IMR-90 (cell line): ENCODE measurements at regions not wholly inside any gene's neighbourhood (a gene's known extent, or its start where the extent isn't known, plus 50 kb on each side); places are given as distances from the start of the nearest gene placed in this dataset.

ENCODE experiments used
- ATAC-seq: fragments of 200-7000 bp; cut with Tn5 transposase; 2 replicates; pipeline ENCODE4 v1.9.1; 2020; ENCODE audit warnings: low read depth, mild to moderate bottlenecking, moderate library complexity
- BruUV-seq: library from RNA; stranded (reverse); fragments of 400-500 nt; replicated peaks from 2 replicates; lab custom pipeline; 2021; lab: Mats Ljungman, UMichigan
- CTCF ChIA-PET: fragments of 300-600 bp; formaldehyde crosslinking; extraction: SDS; loops from one replicate; lab custom pipeline; 2021; ENCODE audit warnings: antibody characterized with exemption; lab: Yijun Ruan, JAX
- POLR2A ChIA-PET: fragments of 300-600 bp; sonication (Branson Sonifier 250); formaldehyde crosslinking; loops from one replicate; lab custom pipeline; 2022; ENCODE audit warnings: antibody characterized with exemption; ENCODE audit not compliant: unreplicated experiment; lab: Charles Lee
- DNase-seq: peaks from one replicate; pipeline ENCODE4 v3.0.0; 2013
- H2AFZ ChIP-seq: replicated peaks from 2 replicates; pipeline ENCODE3; 2013; ENCODE audit warnings: low read length, mild to moderate bottlenecking; ENCODE audit not compliant: poor library complexity
- H2AK5ac ChIP-seq: 2 replicates; pipeline ENCODE4 v1.6.1; 2013; ENCODE audit warnings: low read depth, low read length, inconsistent platforms
- H2AK9ac ChIP-seq: replicated peaks from 2 replicates; pipeline ENCODE3; 2013; ENCODE audit warnings: mild to moderate bottlenecking, low read depth, low read length, moderate library complexity; ENCODE audit not compliant: poor library complexity
- H2BK120ac ChIP-seq: 2 replicates; pipeline ENCODE4 v1.6.1; 2013; ENCODE audit warnings: low read depth, low read length, inconsistent platforms
- H2BK15ac ChIP-seq: 3 replicates; pipeline ENCODE4 v1.6.1; 2013; ENCODE audit warnings: low read depth, low read length, inconsistent platforms
- H2BK20ac ChIP-seq: 2 replicates; pipeline ENCODE4 v1.6.1; 2013; ENCODE audit warnings: low read depth, mild to moderate bottlenecking, inconsistent platforms, low read length, moderate library complexity
- H2BK5ac ChIP-seq: 2 replicates; pipeline ENCODE4 v1.6.1; 2013; ENCODE audit warnings: mild to moderate bottlenecking, low read depth, low read length, inconsistent platforms; ENCODE audit not compliant: poor library complexity, severe bottlenecking
- H3K14ac ChIP-seq: replicated peaks from 2 replicates; pipeline ENCODE4 v1.6.1; 2013; ENCODE audit warnings: low read depth, low read length, inconsistent platforms
- H3K18ac ChIP-seq: 2 replicates; pipeline ENCODE4 v1.6.1; 2013; ENCODE audit warnings: low read depth, low read length, control low read depth
- H3K23ac ChIP-seq: 2 replicates; pipeline ENCODE4 v1.6.1; 2013; ENCODE audit warnings: low read depth, low read length, inconsistent platforms
- H3K27ac ChIP-seq: 2 replicates; pipeline ENCODE4 v1.5.1; 2013; ENCODE audit warnings: mild to moderate bottlenecking, control low read depth, low read length; ENCODE audit not compliant: insufficient read depth
- H3K27me3 ChIP-seq: 2 replicates; pipeline ENCODE4 v1.6.1; 2013; ENCODE audit warnings: low read length; ENCODE audit not compliant: control insufficient read depth, insufficient read depth
- H3K36me3 ChIP-seq: 2 replicates; pipeline ENCODE4 v1.6.1; 2013; ENCODE audit warnings: low read length, mixed read lengths; ENCODE audit not compliant: control insufficient read depth, insufficient read depth
- H3K4ac ChIP-seq: 2 replicates; pipeline ENCODE4 v1.6.1; 2013; ENCODE audit warnings: low read depth, low read length, inconsistent platforms
- H3K4me1 ChIP-seq: 2 replicates; pipeline ENCODE4 v1.6.1; 2013; ENCODE audit warnings: low read length, mixed read lengths; ENCODE audit not compliant: control insufficient read depth, insufficient read depth
- H3K4me2 ChIP-seq: 2 replicates; pipeline ENCODE4 v1.6.1; 2013; ENCODE audit warnings: low read depth, mild to moderate bottlenecking, control low read depth, low read length, moderate library complexity
- H3K4me3 ChIP-seq: 2 replicates; pipeline ENCODE4 v1.5.1; 2013; ENCODE audit warnings: low read depth, mild to moderate bottlenecking, control low read depth, low read length, moderate library complexity; ENCODE audit not compliant: insufficient read depth
- H3K56ac ChIP-seq: 2 replicates; pipeline ENCODE4 v1.6.1; 2013; ENCODE audit warnings: low read length, inconsistent platforms; ENCODE audit not compliant: insufficient read depth; ENCODE audit errors: extremely low read depth
- H3K79me1 ChIP-seq, 2 experiments: 2 replicates each; pipeline ENCODE4 v1.6.1; 2013; ENCODE audit warnings: low read length in 2 of 2, inconsistent platforms in 1 of 2, low read depth in 1 of 2
- H3K9ac ChIP-seq: 2 replicates; pipeline ENCODE4 v1.6.1; 2013; ENCODE audit warnings: low read depth, low read length, control low read depth
- H3K9me1 ChIP-seq: 2 replicates; pipeline ENCODE4 v1.6.1; 2013; ENCODE audit warnings: low read length, inconsistent platforms; ENCODE audit not compliant: insufficient read depth
- H3K9me3 ChIP-seq: 2 replicates; pipeline ENCODE4 v1.6.1; 2013; ENCODE audit warnings: low read length; ENCODE audit not compliant: control insufficient read depth, insufficient read depth
- H4K20me1 ChIP-seq: 2 replicates; pipeline ENCODE4 v1.6.1; 2013; ENCODE audit warnings: low read length, inconsistent platforms; ENCODE audit not compliant: insufficient read depth
- H4K5ac ChIP-seq: 2 replicates; pipeline ENCODE4 v1.6.1; 2013; ENCODE audit warnings: mild to moderate bottlenecking, low read depth, low read length, control low read depth
- H4K8ac ChIP-seq, 2 experiments: 2 replicates each; pipeline ENCODE4 v1.6.1; 2013; ENCODE audit warnings: low read depth in 2 of 2, low read length in 2 of 2, control low read depth in 1 of 2, inconsistent platforms in 1 of 2
- H4K91ac ChIP-seq: 2 replicates; pipeline ENCODE4 v1.6.1; 2013; ENCODE audit warnings: low read depth, low read length, inconsistent platforms; ENCODE audit not compliant: insufficient read depth
- CEBPB ChIP-seq: IDR thresholded peaks from 2 replicates; pipeline ENCODE4 v1.6.1; 2012; ENCODE audit warnings: low read depth, low read length, improper control_type of control experiment
- ELK1 ChIP-seq: fragments of 150-350 bp; IDR thresholded peaks from 2 replicates; pipeline ENCODE4 v1.6.1; 2016; ENCODE audit warnings: low read depth, mild to moderate bottlenecking, low read length, moderate library complexity, borderline replicate concordance
- FOS ChIP-seq: fragments of 150-350 bp; IDR thresholded peaks from 2 replicates; pipeline ENCODE4 v1.6.1; 2016; ENCODE audit warnings: low read depth, low read length
- MAFK ChIP-seq: IDR thresholded peaks from 2 replicates; pipeline ENCODE4 v1.6.1; 2012; ENCODE audit warnings: low read depth, low read length, improper control_type of control experiment
- MAZ ChIP-seq: IDR thresholded peaks from 2 replicates; pipeline ENCODE4 v1.6.1; 2012; ENCODE audit warnings: low read depth, mild to moderate bottlenecking, low read length, improper control_type of control experiment, moderate library complexity, borderline replicate concordance
- MXI1 ChIP-seq: IDR thresholded peaks from 2 replicates; pipeline ENCODE4 v1.6.1; 2012; ENCODE audit warnings: low read depth, mild to moderate bottlenecking, low read length, moderate library complexity, borderline replicate concordance
- RCOR1 ChIP-seq: IDR thresholded peaks from 2 replicates; pipeline ENCODE4 v1.6.1; 2012; ENCODE audit warnings: mild to moderate bottlenecking, low read length, improper control_type of control experiment; ENCODE audit not compliant: insufficient replicate concordance
- RFX5 ChIP-seq: IDR thresholded peaks from 2 replicates; pipeline ENCODE4 v1.8.0; 2012; ENCODE audit warnings: low read depth, mild to moderate bottlenecking, low read length, moderate library complexity
- WGBS, 2 experiments: methylation state at CpG; one replicate each; pipeline versions ENCODE4 v1.1.5 to v1.1.7; 2013; ENCODE audit warnings: missing lambda C conversion rate in 2 of 2; ENCODE audit not compliant: insufficient read length in 1 of 2; ENCODE audit errors: extremely low coverage in 2 of 2; 5-methylcytosine and 5-hydroxymethylcytosine counted together
- dilution Hi-C: fragments of 300-500 bp; cut with HindIII; formaldehyde crosslinking; loops from one replicate; pipeline ENCODE4 v1.14.3; 2018; ENCODE audit warnings: low sequenced_read_pairs; ENCODE audit not compliant: unreplicated experiment
- in situ Hi-C: fragments of 300-500 bp; cut with MboI; formaldehyde crosslinking; loops from 3 replicates; pipeline ENCODE4 v1.14.3; 2019; ENCODE audit warnings: low sequenced_read_pairs, inconsistent platforms, mixed read lengths
- intact Hi-C: fragments of 100-400 bp; cut with micrococcal nuclease; formaldehyde crosslinking; loops from 2 replicates; pipeline ENCODE4 v1.10.0; 2022

DNA sequence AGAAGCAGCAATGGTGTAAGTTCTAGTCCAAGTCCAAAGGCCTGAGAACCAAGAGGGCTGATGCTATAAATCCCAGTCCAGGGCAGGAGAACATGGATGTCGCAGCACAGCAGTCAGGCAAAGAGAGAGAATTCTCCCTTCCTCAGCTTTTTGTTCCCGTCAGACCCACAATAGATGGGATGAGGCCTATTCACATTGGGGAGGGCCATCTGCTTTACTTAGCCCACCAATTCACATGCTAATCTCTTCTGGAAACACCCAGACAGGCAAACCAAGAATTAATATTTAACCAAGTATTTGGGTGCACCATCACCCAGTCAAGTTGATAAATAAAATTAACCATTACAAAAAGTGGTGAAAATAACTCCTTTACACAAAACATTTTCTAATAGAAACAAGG is 511.7 kb upstream of the UBE2E2 start:
- Histone ChIP-seq H3K4ac (no peak overlapping the region), H3K23ac (no peak overlapping the region), H2BK120ac (no peak overlapping the region), H3K9me1 (no peaks in the 10 kb centered on the region), H2BK15ac (no peak overlapping the region), H4K91ac (no peak overlapping the region), H3K36me3 (no peaks in the 10 kb centered on the region), H3K4me1 (no peaks in the 10 kb centered on the region), H2BK5ac (no peak overlapping the region), H2AFZ (no peak overlapping the region), H3K4me3 (no peak overlapping the region), H3K14ac (no peak overlapping the region), H3K79me1 (no peaks in the 10 kb centered on the region), H2AK9ac (no peak overlapping the region), H4K20me1 (no peaks in the 10 kb centered on the region), H4K8ac (no peak overlapping the region), H2BK20ac (no peak overlapping the region), H3K27ac (no peak overlapping the region), H3K18ac (no peak overlapping the region), H3K9ac (no peak overlapping the region), H2AK5ac (no peak overlapping the region), H3K9me3 (no peaks in the 10 kb centered on the region), H3K27me3 (no peaks in the 10 kb centered on the region), H3K56ac (no peak overlapping the region), H3K4me2 (no peak overlapping the region), H4K5ac (no peak overlapping the region)
- DNase-seq, result no peak
- ATAC-seq, result no peak
- no peak for TF ChIP-seq FOS
- no peak for TF ChIP-seq MXI1
- no peak for TF ChIP-seq MAZ
- TF ChIP-seq ELK1, result no peak
- TF ChIP-seq MAFK, result no peak
- no peak for TF ChIP-seq CEBPB
- no peak for TF ChIP-seq RCOR1
- TF ChIP-seq RFX5, result no peak
- in situ Hi-C loops, result no loop called here
- dilution Hi-C loops, result no loop called here
- whole genome bisulfite sequencing, 2 experiments, result no CpG with 5 or more reads among the region's 2 CpGs
- ChIA-PET POLR2A (no interaction called here), CTCF (no interaction called here)
- no TSS peak for BruUV-seq
- intact Hi-C loops, result no loop called here
